ENCODE measurements at regions not wholly inside any gene's neighbourhood (a gene's known extent, or its start where the extent isn't known, plus 50 kb on each side); places are given as distances from the start of the nearest gene placed in this dataset.
"Not testable (repeated sequence)": the region's sequence is repeated elsewhere in the genome, so short reads cannot be mapped to it uniquely, and the experiment has no call there.

GRCh38 chr1:166701603-166702100 lies 137.6 kb upstream of the POGK start:
- no peak for DNase-seq

- DNase-seq, result no peak
These were observed 136.1 kb upstream of the POGK start for GRCh38 chr1:166703141-166703540.

- DNase-seq, result no peak
These were observed 135.4 kb upstream of the POGK start for GRCh38 chr1:166703726-166704462.

- no peak for DNase-seq
These were observed 133.6 kb upstream of the POGK start for GRCh38 chr1:166705376-166706289.

- no peak for DNase-seq
These were observed 122.7 kb upstream of the POGK start for GRCh38 chr1:166716620-166717019.

- DNase-seq, result no peak
These were observed 118.1 kb upstream of the POGK start for GRCh38 chr1:166721145-166721544.

- no peak for DNase-seq
These were observed 108.9 kb upstream of the POGK start for GRCh38 chr1:166730299-166730888.

- DNase-seq, result no peak
These were observed 101.1 kb upstream of the POGK start for GRCh38 chr1:166738140-166738539.

GRCh38 chr1:166738873-166739272 lies 100.4 kb upstream of the POGK start:
- no peak for DNase-seq

GRCh38 chr1:166740668-166741276 lies 98.5 kb upstream of the POGK start:
- no peak for DNase-seq

GRCh38 chr1:166763318-166763717 lies 76.0 kb upstream of the POGK start:
- no peak for DNase-seq

GRCh38 chr1:166766942-166767341 lies 72.3 kb upstream of the POGK start:
- no peak for DNase-seq

GRCh38 chr1:166784646-166785045 lies 54.6 kb upstream of the POGK start:
- DNase-seq, result not testable (repeated sequence)

GRCh38 chr1:166785987-166786386 lies 53.3 kb upstream of the POGK start:
- DNase-seq, result no peak

- no peak for DNase-seq
These were observed 50.0 kb upstream of the POGK start for GRCh38 chr1:166789286-166789685.
